WTC11 (cell line): ENCODE measurements at regions not wholly inside any gene's neighbourhood (a gene's known extent, or its start where the extent isn't known, plus 50 kb on each side); places are given as distances from the start of the nearest gene placed in this dataset.

ENCODE experiments used
- CTCF ChIP-seq: fragments of 200-600 bp; IDR thresholded peaks from 2 replicates; pipeline ENCODE4 v1.8.0; 2022; ENCODE audit warnings: antibody characterized with exemption
- E2F4 ChIP-seq: sonication (generic); formaldehyde crosslinking; IDR thresholded peaks from 2 replicates; pipeline ENCODE4 v1.8.1; 2022; ENCODE audit warnings: low read depth, mild to moderate bottlenecking, moderate library complexity, missing genetic modification reagents, borderline replicate concordance
- ESRRA ChIP-seq: sonication (generic); formaldehyde crosslinking; IDR thresholded peaks from 2 replicates; pipeline ENCODE4 v1.8.1; 2022; ENCODE audit warnings: mild to moderate bottlenecking, missing genetic modification reagents, borderline replicate concordance
- ETV6 ChIP-seq: sonication (generic); formaldehyde crosslinking; IDR thresholded peaks from 2 replicates; pipeline ENCODE4 v1.8.1; 2022; ENCODE audit warnings: mild to moderate bottlenecking, missing genetic modification reagents
- HMGXB4 ChIP-seq: sonication (generic); formaldehyde crosslinking; IDR thresholded peaks from 2 replicates; pipeline ENCODE4 v1.8.1; 2023; ENCODE audit warnings: mild to moderate bottlenecking, moderate library complexity, missing genetic modification reagents
- JUN ChIP-seq: sonication (generic); formaldehyde crosslinking; IDR thresholded peaks from 2 replicates; pipeline ENCODE4 v1.8.0; 2023; ENCODE audit warnings: mild to moderate bottlenecking, missing genetic modification reagents
- KAT7 ChIP-seq: sonication (generic); formaldehyde crosslinking; IDR thresholded peaks from 2 replicates; pipeline ENCODE4 v1.8.1; 2023; ENCODE audit warnings: missing genetic modification reagents, mild to moderate bottlenecking, borderline replicate concordance
- NFYB ChIP-seq: sonication (generic); formaldehyde crosslinking; conservative IDR thresholded peaks from 2 replicates; pipeline ENCODE4 v1.8.0; 2022; ENCODE audit warnings: low read depth, missing genetic modification reagents
- ZNF232 ChIP-seq: sonication (generic); formaldehyde crosslinking; IDR thresholded peaks from 2 replicates; pipeline ENCODE4 v1.8.0; 2022; ENCODE audit warnings: mild to moderate bottlenecking, missing genetic modification reagents

- TF ChIP-seq CTCF, result no peak
- no peak for TF ChIP-seq ETV6 (CRISPR knock-in tag)
- no peak for TF ChIP-seq JUN (CRISPR knock-in tag)
- TF ChIP-seq E2F4 (CRISPR knock-in tag), result no peak
- TF ChIP-seq ZNF232 (CRISPR knock-in tag), result no peak
- no peak for TF ChIP-seq HMGXB4 (CRISPR knock-in tag)
- no peak for TF ChIP-seq KAT7
- TF ChIP-seq NFYB (CRISPR knock-in tag), result no peak
- TF ChIP-seq ESRRA, result no peak
Observed at GRCh38 chr18:41886126-41886807, 68.8 kb upstream of the PIK3C3 start.
